PC-3 (cell line): ENCODE measurements at regions not wholly inside any gene's neighbourhood (a gene's known extent, or its start where the extent isn't known, plus 50 kb on each side); places are given as distances from the start of the nearest gene placed in this dataset.

ENCODE experiments used
- EZH2 ChIP-seq: fragments of 300-600 bp; sonication (generic); IDR thresholded peaks from one replicate; pipeline ENCODE4 v1.6.1; 2017; ENCODE audit warnings: antibody characterized with exemption, mild to moderate bottlenecking, low read length; ENCODE audit not compliant: unreplicated experiment
- EZH2phosphoT487 ChIP-seq: fragments of 300-600 bp; sonication (generic); IDR thresholded peaks from 2 replicates; pipeline ENCODE4 v1.6.1; 2018; ENCODE audit warnings: mild to moderate bottlenecking, antibody characterized with exemption, low read length, borderline replicate concordance
- TF ChIP-seq, protein P1 (sequence below): fragments of 300-600 bp; sonication (generic); conservative IDR thresholded peaks from 2 replicates; pipeline ENCODE4 v1.5.1; 2017; ENCODE audit warnings: antibody characterized with exemption, low read depth, mild to moderate bottlenecking, low read length

GRCh38 chr19:56918682-56919307 is 78.3 kb upstream of the PEG3 start:
- TF ChIP-seq, protein P1, sequence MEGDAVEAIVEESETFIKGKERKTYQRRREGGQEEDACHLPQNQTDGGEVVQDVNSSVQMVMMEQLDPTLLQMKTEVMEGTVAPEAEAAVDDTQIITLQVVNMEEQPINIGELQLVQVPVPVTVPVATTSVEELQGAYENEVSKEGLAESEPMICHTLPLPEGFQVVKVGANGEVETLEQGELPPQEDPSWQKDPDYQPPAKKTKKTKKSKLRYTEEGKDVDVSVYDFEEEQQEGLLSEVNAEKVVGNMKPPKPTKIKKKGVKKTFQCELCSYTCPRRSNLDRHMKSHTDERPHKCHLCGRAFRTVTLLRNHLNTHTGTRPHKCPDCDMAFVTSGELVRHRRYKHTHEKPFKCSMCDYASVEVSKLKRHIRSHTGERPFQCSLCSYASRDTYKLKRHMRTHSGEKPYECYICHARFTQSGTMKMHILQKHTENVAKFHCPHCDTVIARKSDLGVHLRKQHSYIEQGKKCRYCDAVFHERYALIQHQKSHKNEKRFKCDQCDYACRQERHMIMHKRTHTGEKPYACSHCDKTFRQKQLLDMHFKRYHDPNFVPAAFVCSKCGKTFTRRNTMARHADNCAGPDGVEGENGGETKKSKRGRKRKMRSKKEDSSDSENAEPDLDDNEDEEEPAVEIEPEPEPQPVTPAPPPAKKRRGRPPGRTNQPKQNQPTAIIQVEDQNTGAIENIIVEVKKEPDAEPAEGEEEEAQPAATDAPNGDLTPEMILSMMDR, result no peak
- TF ChIP-seq EZH2 (no peak), EZH2phosphoT487 (no peak)
